Tibial nerve (tissue), 4 donors: ENCODE measurements at regions not wholly inside any gene's neighbourhood (a gene's known extent, or its start where the extent isn't known, plus 50 kb on each side); places are given as distances from the start of the nearest gene placed in this dataset.

Experiments
- EP300 ChIP-seq, 2 donors: sonication (generic); formaldehyde crosslinking; IDR thresholded peaks; one replicate each; pipeline ENCODE4 v1.6.1; 2017; ENCODE audit warnings: antibody characterized with exemption in 2 of 2, mild to moderate bottlenecking in 1 of 2
- TF ChIP-seq, protein P1 (sequence below), 5 experiments: fragments of 200-600 bp in 3 of 5; fragments of 450-650 bp in 2 of 5; sonication (generic) in 3 of 5; IDR thresholded peaks; one replicate each; pipeline ENCODE4 v1.5.1; 2016 to 2019; ENCODE audit warnings: antibody characterized with exemption in 5 of 5, mild to moderate bottlenecking in 3 of 5, moderate library complexity in 2 of 5

DNA sequence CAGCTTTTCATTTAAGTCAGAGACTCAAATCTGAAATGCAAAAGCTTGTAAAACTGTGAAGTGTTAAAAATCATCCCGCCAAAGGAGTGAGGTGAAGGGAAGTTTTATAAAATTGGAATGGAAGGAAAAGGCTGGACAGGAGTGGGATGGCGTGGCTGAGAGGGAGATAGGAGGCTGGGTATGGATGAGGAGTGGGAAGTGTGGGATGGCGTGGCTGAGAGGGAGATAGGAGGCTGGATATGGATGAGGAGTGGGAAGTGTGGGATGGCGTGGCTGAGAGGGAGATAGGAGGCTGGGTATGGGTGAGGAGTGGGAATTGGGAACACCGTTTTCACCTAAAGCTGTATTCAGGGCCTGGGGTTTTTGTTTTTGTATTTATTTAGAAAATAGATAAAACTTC is 59.4 kb upstream of the NKX2-2 start:
- no peak for TF ChIP-seq EP300 (IDR thresholded peaks at IDR 0.05)
- TF ChIP-seq, protein P1, sequence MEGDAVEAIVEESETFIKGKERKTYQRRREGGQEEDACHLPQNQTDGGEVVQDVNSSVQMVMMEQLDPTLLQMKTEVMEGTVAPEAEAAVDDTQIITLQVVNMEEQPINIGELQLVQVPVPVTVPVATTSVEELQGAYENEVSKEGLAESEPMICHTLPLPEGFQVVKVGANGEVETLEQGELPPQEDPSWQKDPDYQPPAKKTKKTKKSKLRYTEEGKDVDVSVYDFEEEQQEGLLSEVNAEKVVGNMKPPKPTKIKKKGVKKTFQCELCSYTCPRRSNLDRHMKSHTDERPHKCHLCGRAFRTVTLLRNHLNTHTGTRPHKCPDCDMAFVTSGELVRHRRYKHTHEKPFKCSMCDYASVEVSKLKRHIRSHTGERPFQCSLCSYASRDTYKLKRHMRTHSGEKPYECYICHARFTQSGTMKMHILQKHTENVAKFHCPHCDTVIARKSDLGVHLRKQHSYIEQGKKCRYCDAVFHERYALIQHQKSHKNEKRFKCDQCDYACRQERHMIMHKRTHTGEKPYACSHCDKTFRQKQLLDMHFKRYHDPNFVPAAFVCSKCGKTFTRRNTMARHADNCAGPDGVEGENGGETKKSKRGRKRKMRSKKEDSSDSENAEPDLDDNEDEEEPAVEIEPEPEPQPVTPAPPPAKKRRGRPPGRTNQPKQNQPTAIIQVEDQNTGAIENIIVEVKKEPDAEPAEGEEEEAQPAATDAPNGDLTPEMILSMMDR (IDR thresholded peaks at IDR 0.05): no peak
